Brain microvascular endothelial cell (primary cell): ENCODE measurements at regions not wholly inside any gene's neighbourhood (a gene's known extent, or its start where the extent isn't known, plus 50 kb on each side); places are given as distances from the start of the nearest gene placed in this dataset.

Source experiments
- DNase-seq: peaks from one replicate; pipeline ENCODE4 v3.0.0-alpha.2; 2020
- H3K27ac ChIP-seq: fragments of 250-450 bp; sonication (Bioruptor Pico); 2 replicates; pipeline ENCODE4 v1.5.1; 2020; ENCODE audit warnings: mild to moderate bottlenecking, moderate library complexity
- H3K27me3 ChIP-seq: fragments of 250-450 bp; sonication (Bioruptor Pico); replicated peaks from 2 replicates; pipeline ENCODE4 v1.5.1; 2020; ENCODE audit warnings: mild to moderate bottlenecking
- H3K36me3 ChIP-seq: fragments of 250-450 bp; sonication (Bioruptor Pico); replicated peaks from 2 replicates; pipeline ENCODE4 v1.5.1; 2020; ENCODE audit warnings: mild to moderate bottlenecking
- H3K4me3 ChIP-seq: 2 replicates; pipeline ENCODE4 v1.5.1; 2011; ENCODE audit warnings: low read depth, mild to moderate bottlenecking, control low read depth, low read length, moderate library complexity
- CTCF ChIP-seq: IDR thresholded peaks from 2 replicates; pipeline ENCODE4 v1.5.1; 2011; ENCODE audit warnings: low read depth, mild to moderate bottlenecking, moderate library complexity, low read length, control low read depth, inconsistent platforms; ENCODE audit errors: missing control alignments
- in situ Hi-C: cut with HindIII; loops from 2 replicates; pipeline ENCODE4 v1.10.0; 2017; ENCODE audit warnings: low sequenced_read_pairs, low pct_ligation_motif_present

- Histone ChIP-seq H3K27me3 (no peaks in the 10 kb centered on the region), H3K27ac (no peak overlapping the region), H3K36me3 (no peaks in the 10 kb centered on the region), H3K4me3 (no peak overlapping the region)
- in situ Hi-C loops: no loop called here
- no peak for TF ChIP-seq CTCF
- DNase-seq: no peak
Observed at GRCh38 chr4:33283818-33284217, 2563.6 kb downstream of the PCDH7 start.

- H3K27ac ChIP-seq: no peak overlapping the region
- in situ Hi-C loops: no loop called here
- H3K27me3 ChIP-seq: no peaks in the 10 kb centered on the region
- no peak for DNase-seq
- TF ChIP-seq CTCF: no peak
- H3K36me3 ChIP-seq: no peaks in the 10 kb centered on the region
- H3K4me3 ChIP-seq: no peak overlapping the region
Observed at GRCh38 chr4:33296876-33297455, 2576.8 kb downstream of the PCDH7 start.

DNA sequence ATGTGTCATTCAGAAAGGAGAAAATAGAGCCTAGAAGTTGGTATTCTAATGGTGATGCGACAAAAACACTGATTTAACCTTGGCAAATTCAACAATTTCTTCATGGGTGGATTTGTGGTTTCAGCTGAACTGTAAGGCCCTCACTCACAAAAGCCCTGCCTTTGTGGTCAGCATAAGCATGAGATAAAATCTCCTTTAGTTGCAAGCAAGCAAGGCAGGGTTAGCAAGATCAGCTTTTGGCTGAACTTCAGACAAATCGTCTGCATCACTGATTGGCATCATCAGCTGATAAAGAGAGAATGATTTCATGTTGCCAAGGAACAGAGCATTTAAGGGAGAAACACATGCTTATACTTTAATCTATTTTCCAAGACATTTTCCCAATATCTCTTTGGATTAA lies 2582.2 kb downstream of the PCDH7 start:
- Histone ChIP-seq H3K36me3 (no peaks in the 10 kb centered on the region), H3K27me3 (no peaks in the 10 kb centered on the region), H3K4me3 (no peak overlapping the region), H3K27ac (no peak overlapping the region)
- in situ Hi-C loops: no loop called here
- DNase-seq: no peak
- no peak for TF ChIP-seq CTCF

DNA sequence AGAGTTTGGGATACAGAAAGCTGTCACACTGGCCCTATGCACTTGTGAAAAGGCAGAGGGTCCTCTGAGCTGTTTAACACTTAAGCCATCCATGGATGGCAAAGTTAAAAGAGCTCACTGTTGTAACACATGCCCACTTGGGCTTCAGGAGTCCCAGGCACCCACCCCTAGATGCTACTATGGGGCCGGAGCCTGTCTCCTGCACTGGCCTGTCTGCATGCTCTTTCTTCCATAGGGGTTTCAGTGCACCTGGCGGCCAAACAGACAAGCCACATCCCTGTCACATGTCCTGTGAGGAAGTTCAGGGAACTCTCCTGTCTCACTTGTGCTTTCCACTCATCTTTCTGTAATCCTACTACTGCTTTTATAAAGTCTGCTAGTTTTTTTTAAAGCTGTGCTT lies 2586.0 kb downstream of the PCDH7 start:
- Histone ChIP-seq H3K27me3 (no peaks in the 10 kb centered on the region), H3K27ac (no peak overlapping the region), H3K36me3 (no peaks in the 10 kb centered on the region), H3K4me3 (no peak overlapping the region)
- no peak for TF ChIP-seq CTCF
- in situ Hi-C loops: no loop called here
- no peak for DNase-seq

GRCh38 chr4:33316033-33316432 lies 2595.9 kb downstream of the PCDH7 start:
- in situ Hi-C loops: no loop called here
- H3K36me3 ChIP-seq: no peaks in the 10 kb centered on the region
- H3K27me3 ChIP-seq: no peaks in the 10 kb centered on the region
- no peak for TF ChIP-seq CTCF
- no peak for DNase-seq
- no peak overlapping the region for H3K27ac ChIP-seq
- H3K4me3 ChIP-seq: no peak overlapping the region

DNA sequence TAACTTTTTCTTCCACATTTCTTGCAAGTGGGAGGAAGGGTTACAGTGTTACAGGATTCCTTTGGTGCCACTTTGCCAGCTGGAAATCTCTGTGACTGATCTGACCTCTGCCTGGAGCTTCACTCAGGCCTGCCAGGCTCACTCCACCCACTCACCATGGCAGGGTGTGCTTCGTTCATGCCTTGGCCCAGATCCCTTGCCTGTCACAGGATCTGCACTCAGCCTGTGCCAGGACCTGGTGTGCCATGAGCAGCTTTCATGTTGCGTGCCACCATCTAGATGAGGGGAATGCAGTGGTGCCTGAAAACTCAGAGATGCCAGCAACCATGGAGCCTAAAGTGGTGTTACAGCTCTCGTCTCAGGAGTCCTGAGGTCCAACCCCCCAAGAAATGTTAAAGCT lies 2596.4 kb downstream of the PCDH7 start:
- Histone ChIP-seq H3K27me3 (no peaks in the 10 kb centered on the region), H3K36me3 (no peaks in the 10 kb centered on the region), H3K27ac (no peak overlapping the region), H3K4me3 (no peak overlapping the region)
- DNase-seq: no peak
- in situ Hi-C loops: no loop called here
- no peak for TF ChIP-seq CTCF
